ENCODE measurements at regions not wholly inside any gene's neighbourhood (a gene's known extent, or its start where the extent isn't known, plus 50 kb on each side); places are given as distances from the start of the nearest gene placed in this dataset.

DNA sequence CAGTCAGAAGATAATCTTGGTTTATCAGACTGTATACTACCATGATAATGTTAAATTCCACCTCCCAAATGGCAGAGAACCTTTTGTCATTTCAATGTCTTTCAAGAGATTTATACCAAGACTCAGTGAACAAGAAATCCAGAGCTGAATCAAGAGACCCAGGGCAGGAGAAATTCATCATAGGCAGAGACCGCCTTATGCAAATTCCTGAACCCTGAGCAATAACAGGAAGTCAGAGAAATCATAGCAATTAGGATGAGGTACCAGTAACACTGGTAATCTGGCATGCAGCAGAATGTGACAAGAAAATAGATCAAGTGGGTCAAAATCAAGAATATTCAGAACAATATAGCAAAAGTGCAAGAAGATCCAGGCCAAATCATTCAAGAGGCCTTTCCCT is 412.4 kb upstream of the LRATD1 start:
- intact Hi-C loops (cut with DNase I): no loop called here
- no peak overlapping the region for H3K27ac ChIP-seq
- no peak overlapping the region for H3K4me3 ChIP-seq
- DNase-seq (ENCODE audit: low spot score in 2 of 2): no peak
- H3K9me3 ChIP-seq: no peaks in the 10 kb centered on the region
- H3K4me1 ChIP-seq: no peaks in the 10 kb centered on the region
- no peaks in the 10 kb centered on the region for H3K36me3 ChIP-seq
- H3K27me3 ChIP-seq: no peaks in the 10 kb centered on the region
- no peak for TF ChIP-seq CTCF (IDR thresholded peaks at IDR 0.05)

- intact Hi-C loops (cut with DNase I): no loop called here
- Histone ChIP-seq H3K4me3 (no peak overlapping the region), H3K9me3 (no peaks in the 10 kb centered on the region), H3K27ac (no peak overlapping the region), H3K36me3 (no peaks in the 10 kb centered on the region), H3K27me3 (no peaks in the 10 kb centered on the region), H3K4me1 (no peaks in the 10 kb centered on the region)
- DNase-seq (ENCODE audit: low spot score in 2 of 2): no peak
- TF ChIP-seq CTCF (IDR thresholded peaks at IDR 0.05): no peak
Measured at GRCh38 chr2:14221466-14221865, 411.1 kb upstream of the LRATD1 start.

GRCh38 chr2:14223576-14223975 is 408.9 kb upstream of the LRATD1 start:
- no peak for TF ChIP-seq CTCF (IDR thresholded peaks at IDR 0.05)
- no peak overlapping the region for H3K4me3 ChIP-seq
- intact Hi-C loops (cut with DNase I): no loop called here
- H3K27me3 ChIP-seq: no peaks in the 10 kb centered on the region
- no peaks in the 10 kb centered on the region for H3K36me3 ChIP-seq
- DNase-seq (ENCODE audit: low spot score in 2 of 2): no peak
- no peak overlapping the region for H3K27ac ChIP-seq
- no peaks in the 10 kb centered on the region for H3K9me3 ChIP-seq
- no peaks in the 10 kb centered on the region for H3K4me1 ChIP-seq

DNA sequence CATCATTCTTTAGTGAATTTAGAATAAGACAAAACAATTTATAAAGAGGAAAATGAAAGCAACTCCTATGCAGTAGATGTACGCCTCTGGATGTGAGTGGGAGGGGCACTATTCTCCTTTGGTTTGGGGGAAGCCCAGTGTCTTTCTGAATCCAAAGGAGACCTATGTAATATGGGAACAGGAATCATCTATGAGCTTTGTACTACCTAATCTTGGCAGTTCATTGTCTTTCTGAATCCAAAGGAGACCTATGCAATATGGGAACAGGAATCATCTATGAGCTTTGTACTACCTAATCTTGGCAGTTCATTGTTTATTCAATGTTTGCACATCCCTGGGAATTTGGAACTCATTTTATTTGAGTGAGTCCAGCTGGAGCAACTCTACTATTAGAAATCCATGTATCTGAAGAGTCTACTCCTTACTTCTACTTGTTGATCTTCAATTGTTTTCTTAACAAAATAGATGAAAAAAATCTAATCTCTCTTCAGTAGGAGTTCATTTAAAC is 401.1 kb upstream of the LRATD1 start:
- no peak overlapping the region for H3K27ac ChIP-seq
- no peak for DNase-seq (ENCODE audit: low spot score in 2 of 2)
- intact Hi-C loops (cut with DNase I): no loop called here
- TF ChIP-seq CTCF (IDR thresholded peaks at IDR 0.05): no peak
- H3K4me3 ChIP-seq: no peak overlapping the region
- no peaks in the 10 kb centered on the region for H3K36me3 ChIP-seq
- no peaks in the 10 kb centered on the region for H3K9me3 ChIP-seq
- no peaks in the 10 kb centered on the region for H3K27me3 ChIP-seq
- H3K4me1 ChIP-seq: no peaks in the 10 kb centered on the region

DNA sequence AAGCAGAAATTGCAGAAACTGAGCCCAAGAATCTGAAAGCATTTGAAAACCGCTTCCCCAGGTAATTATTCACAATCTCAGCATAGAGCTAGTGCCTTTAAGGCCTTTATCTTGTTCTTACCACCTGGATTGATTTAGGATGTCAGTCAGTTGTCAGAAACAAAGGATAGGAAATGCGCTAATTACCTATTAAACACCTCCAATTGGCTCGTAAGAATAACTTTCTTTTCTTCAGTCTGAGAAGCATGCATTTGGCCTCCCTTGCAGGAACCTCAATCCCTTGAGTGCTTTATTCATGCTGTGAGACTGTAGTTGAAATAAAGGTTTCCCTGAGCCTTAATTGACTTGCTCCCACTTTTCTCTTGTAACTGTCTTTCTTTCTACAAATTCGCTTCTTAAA is 400.3 kb upstream of the LRATD1 start:
- Histone ChIP-seq H3K36me3 (no peaks in the 10 kb centered on the region), H3K27me3 (no peaks in the 10 kb centered on the region), H3K4me3 (no peak overlapping the region), H3K27ac (no peak overlapping the region), H3K4me1 (no peaks in the 10 kb centered on the region), H3K9me3 (no peaks in the 10 kb centered on the region)
- intact Hi-C loops (cut with DNase I): no loop called here
- no peak for TF ChIP-seq CTCF (IDR thresholded peaks at IDR 0.05)
- no peak for DNase-seq (ENCODE audit: low spot score in 2 of 2)

GRCh38 chr2:14234911-14235310 is 397.6 kb upstream of the LRATD1 start:
- no peak overlapping the region for H3K4me3 ChIP-seq
- H3K36me3 ChIP-seq: no peaks in the 10 kb centered on the region
- TF ChIP-seq CTCF (IDR thresholded peaks at IDR 0.05): no peak
- no peak for DNase-seq (ENCODE audit: low spot score in 2 of 2)
- no peak overlapping the region for H3K27ac ChIP-seq
- intact Hi-C loops (cut with DNase I): no loop called here
- H3K27me3 ChIP-seq: no peaks in the 10 kb centered on the region
- no peaks in the 10 kb centered on the region for H3K4me1 ChIP-seq
- no peaks in the 10 kb centered on the region for H3K9me3 ChIP-seq
